Tibial artery (tissue), 4 donors: ENCODE measurements at regions not wholly inside any gene's neighbourhood (a gene's known extent, or its start where the extent isn't known, plus 50 kb on each side); places are given as distances from the start of the nearest gene placed in this dataset.
"Not testable (repeated sequence)": the region's sequence is repeated elsewhere in the genome, so short reads cannot be mapped to it uniquely, and the experiment has no call there.

Experiments used
- DNase-seq, 2 donors: peaks; one replicate each; pipeline ENCODE4 v3.0.0-alpha.2; 2019
- H3K27ac ChIP-seq, 2 donors: fragments of 200-600 bp; sonication (generic) in 1 of 2; 1 replicate in 1 of 2; 2 replicates in 1 of 2; pipeline ENCODE4 v1.5.1; 2018 to 2019; ENCODE audit warnings: mild to moderate bottlenecking in 1 of 2
- H3K27me3 ChIP-seq, 2 donors: fragments of 200-600 bp; sonication (generic) in 1 of 2; one replicate each; pipeline versions ENCODE4 v1.5.1 to v1.6.0; 2016 to 2019
- H3K36me3 ChIP-seq, 3 donors: fragments of 200-600 bp; sonication (generic) in 2 of 3; one replicate each; pipeline ENCODE4 v1.5.1; 2016 to 2019; ENCODE audit warnings: mild to moderate bottlenecking in 2 of 3
- H3K4me1 ChIP-seq, 4 donors: fragments of 200-600 bp; sonication (generic) in 2 of 4; 1 replicate in 3 of 4; 2 replicates in 1 of 4; pipeline ENCODE4 v1.5.1; 2016 to 2019
- H3K4me3 ChIP-seq, 2 donors: fragments of 200-600 bp; sonication (generic) in 1 of 2; 1 replicate in 1 of 2; 2 replicates in 1 of 2; pipeline ENCODE4 v1.5.1; 2018 to 2019; ENCODE audit warnings: mild to moderate bottlenecking in 2 of 2
- H3K9me3 ChIP-seq, 3 donors: fragments of 200-600 bp; sonication (generic) in 1 of 3; one replicate each; pipeline ENCODE4 v1.5.1; 2016 to 2019
- intact Hi-C: fragments of 100-400 bp; cut with DNase I; formaldehyde crosslinking; loops from one replicate; pipeline ENCODE4 v1.15.0; 2023; ENCODE audit warnings: low total_unique reads
- TF ChIP-seq, protein P1 (sequence below), 2 experiments: fragments of 200-600 bp in 1 of 2; fragments of 450-650 bp in 1 of 2; IDR thresholded peaks; one replicate each; pipeline ENCODE4 v1.5.1; 2017 to 2019; ENCODE audit warnings: antibody characterized with exemption in 2 of 2, mild to moderate bottlenecking in 1 of 2, moderate library complexity in 1 of 2

DNA sequence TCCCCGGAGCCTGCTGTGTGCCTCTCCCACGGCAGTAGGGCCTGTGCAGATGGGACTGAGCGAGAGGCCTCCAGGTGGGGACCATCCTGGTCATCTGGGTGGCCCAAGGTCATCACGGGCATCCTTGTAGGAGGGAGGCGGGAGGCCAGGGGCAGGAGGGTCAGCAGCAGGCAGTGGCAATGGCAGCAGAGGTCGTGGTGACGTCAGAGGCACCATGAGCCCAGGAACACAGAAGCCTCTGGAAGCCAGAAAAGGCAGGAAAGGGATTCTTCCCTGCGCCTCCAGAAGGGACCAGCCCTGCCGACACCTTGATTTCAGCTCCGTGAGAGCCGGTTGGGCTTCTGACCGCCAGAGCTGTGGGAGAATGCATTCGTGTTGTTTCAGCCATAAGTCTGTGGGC lies 190.3 kb downstream of the BANP start:
- Histone ChIP-seq H3K27ac (no peak overlapping the region), H3K9me3 (peaks cover 0 to 11% (median 8%) of the 10 kb centered on the region in 3 donors), H3K4me3 (no peak overlapping the region), H3K4me1 (no peaks in the 10 kb centered on the region), H3K36me3 (no peaks in the 10 kb centered on the region), H3K27me3 (peaks cover 0 to 26% of the 10 kb centered on the region in 2 donors)
- DNase-seq, result no peak
- TF ChIP-seq, protein P1, sequence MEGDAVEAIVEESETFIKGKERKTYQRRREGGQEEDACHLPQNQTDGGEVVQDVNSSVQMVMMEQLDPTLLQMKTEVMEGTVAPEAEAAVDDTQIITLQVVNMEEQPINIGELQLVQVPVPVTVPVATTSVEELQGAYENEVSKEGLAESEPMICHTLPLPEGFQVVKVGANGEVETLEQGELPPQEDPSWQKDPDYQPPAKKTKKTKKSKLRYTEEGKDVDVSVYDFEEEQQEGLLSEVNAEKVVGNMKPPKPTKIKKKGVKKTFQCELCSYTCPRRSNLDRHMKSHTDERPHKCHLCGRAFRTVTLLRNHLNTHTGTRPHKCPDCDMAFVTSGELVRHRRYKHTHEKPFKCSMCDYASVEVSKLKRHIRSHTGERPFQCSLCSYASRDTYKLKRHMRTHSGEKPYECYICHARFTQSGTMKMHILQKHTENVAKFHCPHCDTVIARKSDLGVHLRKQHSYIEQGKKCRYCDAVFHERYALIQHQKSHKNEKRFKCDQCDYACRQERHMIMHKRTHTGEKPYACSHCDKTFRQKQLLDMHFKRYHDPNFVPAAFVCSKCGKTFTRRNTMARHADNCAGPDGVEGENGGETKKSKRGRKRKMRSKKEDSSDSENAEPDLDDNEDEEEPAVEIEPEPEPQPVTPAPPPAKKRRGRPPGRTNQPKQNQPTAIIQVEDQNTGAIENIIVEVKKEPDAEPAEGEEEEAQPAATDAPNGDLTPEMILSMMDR (IDR thresholded peaks at IDR 0.05), result no peak
- intact Hi-C loops, result no loop called here

DNA sequence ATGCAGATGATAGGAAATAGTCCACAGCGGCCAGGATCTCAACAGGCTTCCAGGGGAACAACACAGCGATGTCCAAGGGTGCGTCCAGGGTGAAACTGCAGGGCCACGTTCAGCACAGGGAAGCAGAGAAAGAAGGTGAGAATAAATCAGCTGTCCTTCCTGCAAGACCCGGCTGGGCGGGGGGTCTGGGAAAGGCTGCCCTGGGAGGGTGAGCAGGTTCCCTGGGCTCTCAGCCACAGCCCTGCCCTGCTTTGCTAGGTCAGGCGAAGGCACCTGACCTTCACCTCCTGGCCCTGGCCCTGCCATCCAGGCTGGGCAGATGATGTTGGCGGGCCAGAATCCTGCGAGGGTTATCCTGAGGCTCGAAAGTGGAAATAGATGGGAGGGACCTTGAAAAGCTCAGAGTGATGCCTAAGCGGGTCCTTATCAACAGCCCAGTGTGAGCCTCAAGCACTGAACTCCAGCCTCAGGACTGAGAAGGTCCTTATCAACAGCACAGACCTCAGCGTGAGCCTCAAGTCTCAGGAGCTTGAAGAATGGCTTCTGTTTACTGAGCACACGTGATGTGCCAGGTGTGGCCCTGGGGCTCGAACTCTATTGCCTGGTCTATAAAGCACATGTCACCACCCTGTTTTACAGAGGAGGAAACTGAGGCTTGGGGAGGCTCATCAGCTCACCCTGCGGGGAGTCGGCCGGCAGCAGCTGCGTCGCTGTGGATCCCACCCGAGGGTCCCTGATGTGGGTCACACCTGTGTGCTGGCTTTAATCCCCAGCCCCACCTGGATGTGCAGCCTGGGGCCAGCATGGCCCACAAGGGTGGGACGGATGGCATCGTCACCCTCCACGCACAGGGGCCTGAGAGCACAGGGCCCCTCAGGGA lies 191.1 kb downstream of the BANP start:
- Histone ChIP-seq H3K27me3 (peaks cover 0 to 26% of the 10 kb centered on the region in 2 donors), H3K9me3 (peaks cover 0 to 11% (median 8%) of the 10 kb centered on the region in 3 donors)
- DNase-seq, H3K4me3 ChIP-seq, H3K36me3 ChIP-seq, H3K27ac ChIP-seq, H3K4me1 ChIP-seq, intact Hi-C loops: not testable (repeated sequence)

DNA sequence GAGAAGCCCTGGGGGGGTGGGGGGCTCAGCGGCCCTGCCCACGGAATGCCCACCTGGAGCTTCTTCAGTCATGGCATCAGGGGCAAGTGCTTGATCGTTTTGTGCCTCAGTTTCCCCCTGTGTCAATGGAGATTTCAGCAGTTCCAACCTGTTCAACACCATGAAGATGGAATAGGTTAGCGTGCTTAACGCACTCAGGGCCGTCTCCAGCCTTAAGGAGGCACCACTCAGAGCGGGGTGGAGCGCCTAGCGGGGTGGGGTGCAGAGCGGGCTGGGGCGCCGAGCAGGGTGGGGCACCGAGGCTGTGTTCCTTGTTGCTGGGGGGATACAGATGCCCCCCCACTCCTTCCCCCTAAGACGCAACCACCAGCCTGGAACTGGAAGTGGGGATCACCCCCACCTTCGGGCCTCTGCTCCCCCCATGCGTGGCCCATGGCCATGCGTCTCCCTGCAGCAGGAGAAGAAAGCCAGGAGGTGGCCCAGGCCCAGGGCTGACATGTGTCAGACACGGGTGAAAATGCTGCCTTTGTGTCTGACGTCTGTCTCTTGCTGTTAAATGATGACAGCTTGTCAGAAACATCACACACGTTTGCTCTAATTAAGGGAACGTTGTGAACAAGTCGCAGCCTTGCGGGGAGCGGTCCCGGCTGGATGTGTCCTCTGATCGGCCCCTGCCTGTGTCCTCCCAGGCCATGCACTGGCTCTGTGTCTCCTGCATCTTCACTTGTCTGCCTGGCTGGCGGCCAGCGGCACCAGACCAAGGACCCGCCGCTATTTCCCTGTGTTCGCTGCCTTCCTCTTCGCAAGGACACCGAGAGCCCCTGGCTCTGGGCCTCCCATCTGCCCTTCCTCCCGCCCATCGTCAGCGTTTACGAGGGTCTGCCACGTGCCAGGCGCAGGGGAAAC lies 192.1 kb downstream of the BANP start:
- intact Hi-C loops, H3K4me3 ChIP-seq, H3K4me1 ChIP-seq, H3K36me3 ChIP-seq, DNase-seq, H3K27ac ChIP-seq, H3K9me3 ChIP-seq: not testable (repeated sequence)
- H3K27me3 ChIP-seq, result peaks cover 0 to 30% of the 10 kb centered on the region in 2 donors

DNA sequence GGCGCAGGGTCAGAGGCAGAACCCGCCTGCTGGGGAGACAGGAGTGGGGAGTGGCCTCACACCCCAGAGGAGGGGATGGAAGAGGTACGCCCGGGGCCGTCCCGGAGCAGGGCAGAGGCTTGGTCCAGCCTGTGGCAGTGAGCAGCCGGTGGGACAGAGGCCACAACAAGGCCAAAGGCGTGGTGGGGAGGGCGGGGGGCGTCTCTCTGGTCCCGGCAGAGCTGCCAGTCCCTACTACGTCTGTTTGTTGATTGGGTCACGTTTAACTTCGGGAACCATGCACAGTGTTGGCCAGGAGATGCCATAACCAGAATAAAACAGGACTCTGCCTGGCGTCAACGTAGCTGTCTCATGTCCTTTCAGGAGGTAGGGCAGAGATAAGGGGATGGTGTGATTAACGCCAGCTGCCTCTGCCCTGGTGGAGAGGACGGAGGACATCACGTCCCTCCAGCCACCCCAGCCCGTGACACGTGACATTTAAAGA lies 192.8 kb downstream of the BANP start:
- H3K27ac ChIP-seq, result no peak overlapping the region
- H3K36me3 ChIP-seq, result no peaks in the 10 kb centered on the region
- no peaks in the 10 kb centered on the region for H3K4me1 ChIP-seq
- H3K9me3 ChIP-seq, result peaks cover 0 to 3% (median 3%) of the 10 kb centered on the region in 3 donors
- no peak overlapping the region for H3K4me3 ChIP-seq
- DNase-seq, result no peak
- TF ChIP-seq, protein P1 (IDR thresholded peaks at IDR 0.05), result no peak
- H3K27me3 ChIP-seq, result peaks cover 0 to 31% of the 10 kb centered on the region in 2 donors
- intact Hi-C loops, result no loop called here

DNA sequence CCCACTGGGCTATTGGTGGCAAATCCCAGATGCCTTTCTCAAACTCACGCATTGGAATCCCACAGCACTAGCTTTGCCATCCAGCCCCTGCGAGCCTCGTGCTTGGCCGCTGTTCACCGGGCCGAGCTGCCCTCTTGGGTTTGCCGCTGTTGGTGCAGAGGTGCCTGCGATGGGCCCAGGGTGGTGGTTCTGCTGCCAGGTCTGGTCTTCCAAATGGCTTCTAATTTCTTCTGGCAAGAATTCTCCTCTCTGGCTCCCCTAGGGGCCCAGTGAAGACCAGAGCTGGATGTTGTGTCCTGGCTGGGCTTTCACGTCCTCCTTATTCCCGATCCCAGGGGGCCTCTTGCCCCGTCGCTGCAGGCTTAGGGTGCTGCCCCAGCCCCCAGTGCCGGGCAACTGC lies 194.1 kb downstream of the BANP start:
- DNase-seq, H3K27ac ChIP-seq, intact Hi-C loops, H3K9me3 ChIP-seq, H3K36me3 ChIP-seq, H3K4me3 ChIP-seq, H3K4me1 ChIP-seq: not testable (repeated sequence)
- peaks cover 0 to 31% of the 10 kb centered on the region in 2 donors for H3K27me3 ChIP-seq

DNA sequence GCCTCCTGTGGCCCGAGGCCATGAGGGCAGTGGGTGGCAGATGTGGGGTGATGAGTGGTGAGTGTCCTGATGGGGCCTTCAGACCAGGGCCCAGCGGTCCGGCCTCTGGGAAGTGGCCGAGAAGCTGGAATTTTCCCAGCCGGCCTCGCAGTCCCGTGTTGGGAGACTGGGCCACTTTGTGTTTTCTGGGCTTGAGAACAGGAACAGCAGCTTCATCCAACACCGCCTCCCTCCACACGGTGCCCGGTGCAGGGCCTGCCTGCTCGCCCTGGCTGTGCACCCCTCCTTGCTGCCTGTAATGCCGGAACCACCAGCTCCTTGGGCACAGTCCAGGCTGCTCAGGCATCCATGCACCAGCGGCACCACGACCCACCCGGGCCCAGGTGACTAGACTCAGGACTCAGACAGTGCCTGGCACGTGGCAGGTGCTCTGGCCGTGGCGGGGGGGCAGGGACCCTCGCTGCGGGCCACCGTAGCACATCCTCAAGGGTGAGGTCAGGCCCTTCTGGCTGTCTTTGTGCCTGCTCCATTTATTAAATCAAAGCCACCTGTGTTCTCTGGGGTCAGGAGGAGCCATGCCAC lies 194.7 kb downstream of the BANP start:
- DNase-seq, H3K9me3 ChIP-seq, intact Hi-C loops, H3K27ac ChIP-seq, H3K36me3 ChIP-seq, H3K4me3 ChIP-seq, H3K4me1 ChIP-seq: not testable (repeated sequence)
- peaks cover 0 to 31% of the 10 kb centered on the region in 2 donors for H3K27me3 ChIP-seq

DNA sequence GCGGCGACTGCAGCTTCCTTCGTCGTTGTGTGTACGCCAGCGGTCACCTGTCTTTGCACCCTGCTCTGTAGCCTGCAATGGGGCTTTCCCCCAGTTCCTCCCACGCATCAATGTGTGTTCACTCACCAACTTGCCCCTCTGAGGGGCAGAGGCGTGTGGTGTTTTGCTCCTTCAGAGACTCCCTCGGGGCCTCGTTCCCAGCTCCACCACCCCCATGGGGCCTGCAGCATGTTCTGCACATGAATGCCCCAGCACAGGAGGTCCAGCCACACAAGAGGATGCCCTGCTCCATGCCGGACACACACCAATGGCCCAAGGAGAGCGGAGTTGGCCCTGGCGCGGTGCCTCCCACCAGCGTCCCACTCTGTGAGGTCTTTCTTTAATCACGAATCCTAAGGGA lies 196.8 kb downstream of the BANP start:
- intact Hi-C loops, H3K4me3 ChIP-seq, DNase-seq, H3K27ac ChIP-seq, H3K36me3 ChIP-seq, H3K4me1 ChIP-seq, H3K9me3 ChIP-seq: not testable (repeated sequence)
- peaks cover 0 to 21% of the 10 kb centered on the region in 2 donors for H3K27me3 ChIP-seq

DNA sequence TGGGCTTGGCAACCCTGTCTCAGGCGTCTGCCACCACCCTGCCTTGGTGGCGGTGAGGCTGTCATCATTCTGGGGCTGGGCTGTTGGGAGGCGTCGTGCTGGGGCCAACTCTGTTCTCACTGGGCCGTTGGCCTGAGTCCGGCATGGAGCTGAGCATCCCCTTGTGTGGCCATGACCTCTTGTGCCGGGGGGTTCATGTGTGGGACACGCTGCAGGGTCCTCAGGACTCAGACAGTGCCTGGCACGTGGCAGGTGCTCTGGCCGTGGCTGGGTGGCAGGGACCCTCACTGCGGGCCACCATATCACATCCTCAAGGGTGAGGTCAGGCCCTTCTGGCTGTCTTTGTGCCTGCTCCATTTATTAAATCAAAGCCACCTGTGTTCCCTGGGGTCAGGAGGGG lies 197.4 kb downstream of the BANP start:
- H3K36me3 ChIP-seq, H3K4me3 ChIP-seq, H3K4me1 ChIP-seq, intact Hi-C loops, DNase-seq, H3K9me3 ChIP-seq, H3K27ac ChIP-seq: not testable (repeated sequence)
- peaks cover 0 to 23% of the 10 kb centered on the region in 2 donors for H3K27me3 ChIP-seq

DNA sequence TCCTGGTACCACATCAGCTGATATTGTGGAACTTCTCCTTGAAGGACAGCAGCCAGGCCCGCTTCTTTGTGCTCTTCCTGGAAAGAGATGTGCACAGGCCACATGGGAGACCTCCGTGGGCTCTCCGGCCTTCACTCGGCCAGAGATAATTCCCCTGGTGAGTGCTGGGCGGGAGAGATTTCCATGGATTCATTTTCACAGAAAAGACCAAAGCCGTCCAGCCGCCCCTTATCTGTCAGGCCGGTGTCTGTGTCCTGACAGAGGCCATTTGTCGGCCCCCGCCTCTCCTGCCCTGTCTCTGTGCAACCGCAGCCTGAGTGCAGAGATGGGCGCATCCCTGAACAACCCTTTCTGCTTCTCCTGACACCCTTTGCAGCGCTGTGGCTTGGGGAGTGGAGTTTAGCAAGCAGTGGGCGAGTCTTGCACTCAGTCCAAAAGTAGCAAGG lies 197.9 kb downstream of the BANP start:
- intact Hi-C loops, H3K4me1 ChIP-seq, H3K9me3 ChIP-seq, H3K27ac ChIP-seq, H3K36me3 ChIP-seq, H3K4me3 ChIP-seq: not testable (repeated sequence)
- H3K27me3 ChIP-seq, result peaks cover 0 to 20% of the 10 kb centered on the region in 2 donors
- peak in 1 of 2 donors; percentile 41 for DNase-seq

DNA sequence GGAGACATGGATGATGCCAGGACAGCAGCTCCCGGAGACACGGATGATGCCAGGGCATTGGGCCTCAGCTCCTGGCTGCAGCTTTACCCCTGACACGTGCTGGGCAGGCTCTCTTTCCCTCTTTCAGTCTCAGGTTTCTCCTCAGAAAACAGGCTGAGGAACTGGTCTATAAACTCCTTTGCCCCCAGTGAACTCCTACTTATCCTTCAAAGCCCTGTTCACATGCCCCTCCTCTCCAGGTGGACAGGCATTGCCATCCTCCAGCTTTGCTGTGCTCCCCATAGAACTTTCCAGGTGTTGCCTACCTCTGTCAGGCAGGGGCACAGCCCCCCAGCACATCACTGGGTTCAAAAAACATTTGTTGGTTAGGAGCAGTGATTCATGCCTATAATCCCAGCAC lies 198.4 kb downstream of the BANP start:
- H3K27ac ChIP-seq, H3K36me3 ChIP-seq, H3K4me3 ChIP-seq, H3K4me1 ChIP-seq, intact Hi-C loops, DNase-seq, H3K9me3 ChIP-seq: not testable (repeated sequence)
- peaks cover 0 to 20% of the 10 kb centered on the region in 2 donors for H3K27me3 ChIP-seq

DNA sequence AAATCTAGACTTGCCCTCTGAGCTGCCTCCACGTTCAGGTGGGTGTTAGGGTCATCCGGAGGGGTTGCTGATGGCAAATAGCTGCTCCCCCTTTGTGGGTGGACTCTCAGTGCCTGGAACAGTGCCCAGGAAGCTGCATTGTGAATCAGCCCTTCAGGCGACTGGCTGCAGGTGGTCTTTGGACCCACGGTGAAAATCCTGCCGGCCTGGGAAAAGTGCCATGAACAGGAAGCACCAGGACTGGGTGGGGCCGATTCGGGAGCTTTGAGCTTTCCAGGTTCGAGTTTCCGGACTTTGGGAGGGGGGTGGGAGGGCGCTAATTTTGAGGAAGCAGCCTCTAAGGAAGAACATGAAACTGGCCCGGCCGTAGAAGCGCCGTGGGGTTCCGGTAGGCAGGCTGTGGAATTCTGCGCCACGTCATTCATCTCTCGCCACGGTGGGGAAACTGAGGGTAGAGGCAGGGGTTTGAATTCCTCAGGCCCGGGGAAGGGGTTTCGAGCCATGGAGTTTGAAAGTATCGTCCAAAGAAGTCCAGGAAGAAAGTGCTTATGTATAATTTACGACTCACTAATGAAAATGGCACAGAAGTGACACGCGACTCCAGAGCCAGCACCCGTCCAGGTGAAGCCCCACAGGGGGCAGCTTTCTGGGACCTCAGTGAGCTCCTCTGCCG lies 199.4 kb downstream of the BANP start:
- H3K9me3 ChIP-seq, intact Hi-C loops, H3K27ac ChIP-seq, H3K4me1 ChIP-seq, H3K36me3 ChIP-seq, H3K4me3 ChIP-seq: not testable (repeated sequence)
- peaks cover 0 to 20% of the 10 kb centered on the region in 2 donors for H3K27me3 ChIP-seq
- peak in 1 of 2 donors; percentile 58 for DNase-seq
